Bronchial epithelial cell (primary cell): ENCODE measurements at regions not wholly inside any gene's neighbourhood (a gene's known extent, or its start where the extent isn't known, plus 50 kb on each side); places are given as distances from the start of the nearest gene placed in this dataset.

Experiments used
- DNase-seq: peaks from one replicate; pipeline ENCODE4 v3.0.0-alpha.2; 2010; ENCODE audit warnings: low read depth
- FAIRE-seq: peaks from 2 replicates; lab custom pipeline; 2011; peaks lifted over from hg19 to GRCh38; lab: Jason Lieb, UNC
- H3K27me3 ChIP-seq: 2 replicates; pipeline ENCODE4 v1.5.1; 2011; ENCODE audit warnings: low read length; ENCODE audit not compliant: control insufficient read depth, insufficient read depth
- H3K36me3 ChIP-seq: 2 replicates; pipeline ENCODE4 v1.5.1; 2011; ENCODE audit warnings: low read length; ENCODE audit not compliant: control insufficient read depth, insufficient read depth
- H3K4me3 ChIP-seq: 2 replicates; pipeline ENCODE4 v1.5.1; 2011; ENCODE audit warnings: mild to moderate bottlenecking, low read depth, low read length, control low read depth
- CTCF ChIP-seq: IDR thresholded peaks from 2 replicates; pipeline ENCODE4 v1.5.1; 2011; ENCODE audit warnings: mild to moderate bottlenecking, moderate library complexity, low read length, control low read depth, inconsistent platforms; ENCODE audit not compliant: insufficient read depth, severe bottlenecking

GRCh38 chr17:79387783-79388182 lies 223.1 kb downstream of the RBFOX3 start:
- Histone ChIP-seq H3K4me3 (no peak overlapping the region), H3K27me3 (peaks cover 6% of the 10 kb centered on the region), H3K36me3 (no peaks in the 10 kb centered on the region)
- DNase-seq, result no peak
- TF ChIP-seq CTCF, result no peak
- FAIRE-seq, result peak; percentile 91

GRCh38 chr17:79385962-79386563 lies 224.8 kb downstream of the RBFOX3 start:
- no peak for TF ChIP-seq CTCF
- no peak for DNase-seq
- no peak for FAIRE-seq
- H3K36me3 ChIP-seq, result no peaks in the 10 kb centered on the region
- H3K4me3 ChIP-seq, result no peak overlapping the region
- no peaks in the 10 kb centered on the region for H3K27me3 ChIP-seq

- Histone ChIP-seq H3K27me3 (no peaks in the 10 kb centered on the region), H3K4me3 (no peak overlapping the region), H3K36me3 (no peaks in the 10 kb centered on the region)
- no peak for TF ChIP-seq CTCF
- DNase-seq (no peak), FAIRE-seq (no peak)
Observed at GRCh38 chr17:79382313-79382712, 228.5 kb downstream of the RBFOX3 start.

- peaks cover 4% of the 10 kb centered on the region for H3K27me3 ChIP-seq
- no peak for TF ChIP-seq CTCF
- DNase-seq (no peak), FAIRE-seq (no peak)
- no peak overlapping the region for H3K4me3 ChIP-seq
- H3K36me3 ChIP-seq, result no peaks in the 10 kb centered on the region
Observed at GRCh38 chr17:79379700-79380445, 231.0 kb downstream of the RBFOX3 start.

- H3K27me3 ChIP-seq, result peaks cover 4% of the 10 kb centered on the region
- H3K4me3 ChIP-seq, result no peak overlapping the region
- no peak for DNase-seq
- H3K36me3 ChIP-seq, result no peaks in the 10 kb centered on the region
- FAIRE-seq, result peak; percentile 72
- no peak for TF ChIP-seq CTCF
Observed at GRCh38 chr17:79377230-79377786, 233.5 kb downstream of the RBFOX3 start.
